ENCODE measurements at regions not wholly inside any gene's neighbourhood (a gene's known extent, or its start where the extent isn't known, plus 50 kb on each side); places are given as distances from the start of the nearest gene placed in this dataset.

GRCh38 chr6:40958738-40959137 is 80.3 kb downstream of the UNC5CL start:
- no peak overlapping the region for H3K4me3 ChIP-seq (ENCODE audit: extremely low read depth, insufficient read depth, low read length, poor library complexity, severe bottlenecking)
- H3K27ac ChIP-seq (ENCODE audit: low read depth, low read length, severe bottlenecking): no peak overlapping the region

GRCh38 chr6:40957616-40958492 is 81.2 kb downstream of the UNC5CL start:
- H3K36me3 ChIP-seq (ENCODE audit: control insufficient read depth, insufficient read depth, low read length): no peaks in the 10 kb centered on the region
- WGBS, 2 experiments (ENCODE audit: insufficient coverage in 2 of 2): 95 to 100% methylated on average over 2 to 3 of the region's 4 CpGs
- no peak overlapping the region for H3K4me3 ChIP-seq (ENCODE audit: extremely low read depth, insufficient read depth, low read length, poor library complexity, severe bottlenecking)
- H3K4me1 ChIP-seq (ENCODE audit: control insufficient read depth, insufficient read depth, low read length, poor library complexity, severe bottlenecking): peaks cover 19% of the 10 kb centered on the region
- no peak overlapping the region for H3K27ac ChIP-seq (ENCODE audit: low read depth, low read length, severe bottlenecking)
- no peaks in the 10 kb centered on the region for H3K9me3 ChIP-seq (ENCODE audit: control insufficient read depth, low read length)

More at GRCh38 chr6:40958738-40959137, 80.3 kb downstream of the UNC5CL start:
- H3K9me3 ChIP-seq (ENCODE audit: control insufficient read depth, low read length): no peaks in the 10 kb centered on the region
- H3K36me3 ChIP-seq (ENCODE audit: control insufficient read depth, insufficient read depth, low read length): no peaks in the 10 kb centered on the region
- WGBS, 2 experiments (ENCODE audit: insufficient coverage in 2 of 2): 80% methylated on average over 1 of the region's 1 CpG; no CpG with 5 or more reads in 1 of the 2 experiments
- H3K4me1 ChIP-seq (ENCODE audit: control insufficient read depth, insufficient read depth, low read length, poor library complexity, severe bottlenecking): peaks cover 20% of the 10 kb centered on the region

GRCh38 chr6:40956936-40957335 is 82.1 kb downstream of the UNC5CL start:
- 73 to 100% methylated on average over 2 of the region's 2 CpGs for WGBS, 2 experiments (ENCODE audit: insufficient coverage in 2 of 2)
- peaks cover 13% of the 10 kb centered on the region for H3K4me1 ChIP-seq (ENCODE audit: control insufficient read depth, insufficient read depth, low read length, poor library complexity, severe bottlenecking)
- no peak overlapping the region for H3K4me3 ChIP-seq (ENCODE audit: extremely low read depth, insufficient read depth, low read length, poor library complexity, severe bottlenecking)
- no peaks in the 10 kb centered on the region for H3K9me3 ChIP-seq (ENCODE audit: control insufficient read depth, low read length)
- no peaks in the 10 kb centered on the region for H3K36me3 ChIP-seq (ENCODE audit: control insufficient read depth, insufficient read depth, low read length)
- H3K27ac ChIP-seq (ENCODE audit: low read depth, low read length, severe bottlenecking): no peak overlapping the region

- Histone ChIP-seq H3K27ac (ENCODE audit: low read depth, low read length, severe bottlenecking) (no peak overlapping the region), H3K36me3 (ENCODE audit: control insufficient read depth, insufficient read depth, low read length) (no peaks in the 10 kb centered on the region), H3K9me3 (ENCODE audit: control insufficient read depth, low read length) (no peaks in the 10 kb centered on the region), H3K4me1 (ENCODE audit: control insufficient read depth, insufficient read depth, low read length, poor library complexity, severe bottlenecking) (peaks cover 28% of the 10 kb centered on the region), H3K4me3 (ENCODE audit: extremely low read depth, insufficient read depth, low read length, poor library complexity, severe bottlenecking) (no peak overlapping the region)
- WGBS, 2 experiments (ENCODE audit: insufficient coverage in 2 of 2): 85 to 96% methylated on average over 2 to 6 of the region's 6 CpGs
Observed at GRCh38 chr6:40955178-40955545, 83.9 kb downstream of the UNC5CL start.

- Histone ChIP-seq H3K36me3 (ENCODE audit: control insufficient read depth, insufficient read depth, low read length) (no peaks in the 10 kb centered on the region), H3K4me1 (ENCODE audit: control insufficient read depth, insufficient read depth, low read length, poor library complexity, severe bottlenecking) (peaks cover 29% of the 10 kb centered on the region), H3K27ac (ENCODE audit: low read depth, low read length, severe bottlenecking) (no peak overlapping the region), H3K4me3 (ENCODE audit: extremely low read depth, insufficient read depth, low read length, poor library complexity, severe bottlenecking) (no peak overlapping the region), H3K9me3 (ENCODE audit: control insufficient read depth, low read length) (no peaks in the 10 kb centered on the region)
- WGBS, 2 experiments (ENCODE audit: insufficient coverage in 2 of 2): 87 to 94% methylated on average over 4 to 6 of the region's 6 CpGs
Observed at GRCh38 chr6:40954446-40955177, 84.4 kb downstream of the UNC5CL start.

- H3K36me3 ChIP-seq (ENCODE audit: control insufficient read depth, insufficient read depth, low read length): no peaks in the 10 kb centered on the region
- H3K4me3 ChIP-seq (ENCODE audit: extremely low read depth, insufficient read depth, low read length, poor library complexity, severe bottlenecking): no peak overlapping the region
- H3K9me3 ChIP-seq (ENCODE audit: control insufficient read depth, low read length): no peaks in the 10 kb centered on the region
- 67 to 78% methylated on average over 1 to 3 of the region's 4 CpGs for WGBS, 2 experiments (ENCODE audit: insufficient coverage in 2 of 2)
- no peak overlapping the region for H3K27ac ChIP-seq (ENCODE audit: low read depth, low read length, severe bottlenecking)
- H3K4me1 ChIP-seq (ENCODE audit: control insufficient read depth, insufficient read depth, low read length, poor library complexity, severe bottlenecking): peaks cover 24% of the 10 kb centered on the region
Observed at GRCh38 chr6:40953486-40953885, 85.5 kb downstream of the UNC5CL start.

GRCh38 chr6:40950986-40951698 is 87.9 kb downstream of the UNC5CL start:
- no peaks in the 10 kb centered on the region for H3K9me3 ChIP-seq (ENCODE audit: control insufficient read depth, low read length)
- H3K4me1 ChIP-seq (ENCODE audit: control insufficient read depth, insufficient read depth, low read length, poor library complexity, severe bottlenecking): peaks cover 30% of the 10 kb centered on the region
- peak overlapping the region; percentile 37 for H3K27ac ChIP-seq (ENCODE audit: low read depth, low read length, severe bottlenecking)
- 34 to 53% methylated on average over 5 of the region's 7 CpGs for WGBS, 2 experiments (ENCODE audit: insufficient coverage in 2 of 2)
- no peaks in the 10 kb centered on the region for H3K36me3 ChIP-seq (ENCODE audit: control insufficient read depth, insufficient read depth, low read length)
- no peak overlapping the region for H3K4me3 ChIP-seq (ENCODE audit: extremely low read depth, insufficient read depth, low read length, poor library complexity, severe bottlenecking)

- no peaks in the 10 kb centered on the region for H3K9me3 ChIP-seq (ENCODE audit: control insufficient read depth, low read length)
- peaks cover 30% of the 10 kb centered on the region for H3K4me1 ChIP-seq (ENCODE audit: control insufficient read depth, insufficient read depth, low read length, poor library complexity, severe bottlenecking)
- H3K27ac ChIP-seq (ENCODE audit: low read depth, low read length, severe bottlenecking): peak overlapping the region; percentile 25
- H3K36me3 ChIP-seq (ENCODE audit: control insufficient read depth, insufficient read depth, low read length): no peaks in the 10 kb centered on the region
- no peak overlapping the region for H3K4me3 ChIP-seq (ENCODE audit: extremely low read depth, insufficient read depth, low read length, poor library complexity, severe bottlenecking)
- WGBS, 2 experiments (ENCODE audit: insufficient coverage in 2 of 2): 71 to 86% methylated on average over 2 to 3 of the region's 3 CpGs
Observed at GRCh38 chr6:40948570-40948969, 90.5 kb downstream of the UNC5CL start.

GRCh38 chr6:40947876-40948526 is 91.0 kb downstream of the UNC5CL start:
- no peak overlapping the region for H3K4me3 ChIP-seq (ENCODE audit: extremely low read depth, insufficient read depth, low read length, poor library complexity, severe bottlenecking)
- WGBS, 2 experiments (ENCODE audit: insufficient coverage in 2 of 2): 72 to 95% methylated on average over 2 of the region's 2 CpGs
- H3K36me3 ChIP-seq (ENCODE audit: control insufficient read depth, insufficient read depth, low read length): no peaks in the 10 kb centered on the region
- H3K4me1 ChIP-seq (ENCODE audit: control insufficient read depth, insufficient read depth, low read length, poor library complexity, severe bottlenecking): peaks cover 30% of the 10 kb centered on the region
- peak overlapping the region; percentile 67 for H3K27ac ChIP-seq (ENCODE audit: low read depth, low read length, severe bottlenecking)
- no peaks in the 10 kb centered on the region for H3K9me3 ChIP-seq (ENCODE audit: control insufficient read depth, low read length)

- 89 to 100% methylated on average over 1 of the region's 1 CpG for WGBS, 2 experiments (ENCODE audit: insufficient coverage in 2 of 2)
- Histone ChIP-seq H3K4me1 (ENCODE audit: control insufficient read depth, insufficient read depth, low read length, poor library complexity, severe bottlenecking) (peaks cover 30% of the 10 kb centered on the region), H3K36me3 (ENCODE audit: control insufficient read depth, insufficient read depth, low read length) (no peaks in the 10 kb centered on the region), H3K27ac (ENCODE audit: low read depth, low read length, severe bottlenecking) (no peak overlapping the region), H3K4me3 (ENCODE audit: extremely low read depth, insufficient read depth, low read length, poor library complexity, severe bottlenecking) (no peak overlapping the region), H3K9me3 (ENCODE audit: control insufficient read depth, low read length) (peaks cover under 1% of the 10 kb centered on the region)
Observed at GRCh38 chr6:40946738-40947301, 92.2 kb downstream of the UNC5CL start.

Data from mesodermal cell (in vitro differentiated cells).